BLaER1 (cell line): ENCODE measurements at regions not wholly inside any gene's neighbourhood (a gene's known extent, or its start where the extent isn't known, plus 50 kb on each side); places are given as distances from the start of the nearest gene placed in this dataset.
"Not testable (repeated sequence)": the region's sequence is repeated elsewhere in the genome, so short reads cannot be mapped to it uniquely, and the experiment has no call there.

Experiments used
- H3K27ac ChIP-seq: shearing (Covaris generic); formaldehyde crosslinking; 2 replicates; pipeline ENCODE4 v1.8.1; 2022
- H3K27me3 ChIP-seq: shearing (Covaris generic); formaldehyde crosslinking; 2 replicates; pipeline ENCODE4 v1.8.1; 2022
- H3K36me3 ChIP-seq: shearing (Covaris generic); formaldehyde crosslinking; 2 replicates; pipeline ENCODE4 v1.8.1; 2022
- H3K4me1 ChIP-seq: shearing (Covaris generic); formaldehyde crosslinking; 2 replicates; pipeline ENCODE4 v1.8.1; 2022
- H3K4me2 ChIP-seq: shearing (Covaris generic); formaldehyde crosslinking; 2 replicates; pipeline ENCODE4 v1.8.1; 2022
- H3K4me3 ChIP-seq: shearing (Covaris generic); formaldehyde crosslinking; 2 replicates; pipeline ENCODE4 v1.8.1; 2022
- H3K9ac ChIP-seq: shearing (Covaris generic); formaldehyde crosslinking; 2 replicates; pipeline ENCODE4 v1.8.1; 2022
- H3K9me3 ChIP-seq: shearing (Covaris generic); formaldehyde crosslinking; 2 replicates; pipeline ENCODE4 v1.8.1; 2022
- H4K20me1 ChIP-seq: shearing (Covaris generic); formaldehyde crosslinking; 2 replicates; pipeline ENCODE4 v1.8.1; 2022
- Cebpa-rat ChIP-seq: shearing (Covaris generic); IDR thresholded peaks from 2 replicates; pipeline ENCODE4 v1.8.1; 2022

- no peaks in the 10 kb centered on the region for H3K27me3 ChIP-seq
- H4K20me1 ChIP-seq = no peaks in the 10 kb centered on the region
- H3K9me3 ChIP-seq = no peaks in the 10 kb centered on the region
- no peak overlapping the region for H3K27ac ChIP-seq
- H3K4me3 ChIP-seq = no peak overlapping the region
- H3K9ac ChIP-seq = no peak overlapping the region
- no peaks in the 10 kb centered on the region for H3K36me3 ChIP-seq
- peaks cover 59% of the 10 kb centered on the region for H3K4me1 ChIP-seq
- no peak for TF ChIP-seq Cebpa-rat
- peak overlapping the region; percentile 51 for H3K4me2 ChIP-seq
These were observed 449.9 kb downstream of the PTPRU start for GRCh38 chr1:29686012-29686930.

GRCh38 chr1:29685387-29685786 is 449.1 kb downstream of the PTPRU start:
- H4K20me1 ChIP-seq = no peaks in the 10 kb centered on the region
- no peaks in the 10 kb centered on the region for H3K27me3 ChIP-seq
- H3K4me1 ChIP-seq = peaks cover 58% of the 10 kb centered on the region
- H3K27ac ChIP-seq = no peak overlapping the region
- H3K9me3 ChIP-seq = no peaks in the 10 kb centered on the region
- no peaks in the 10 kb centered on the region for H3K36me3 ChIP-seq
- no peak for TF ChIP-seq Cebpa-rat
- no peak overlapping the region for H3K9ac ChIP-seq
- no peak overlapping the region for H3K4me2 ChIP-seq
- no peak overlapping the region for H3K4me3 ChIP-seq

- H3K9ac ChIP-seq = no peak overlapping the region
- peaks cover 45% of the 10 kb centered on the region for H3K4me1 ChIP-seq
- TF ChIP-seq Cebpa-rat = no peak
- no peaks in the 10 kb centered on the region for H3K9me3 ChIP-seq
- no peaks in the 10 kb centered on the region for H3K36me3 ChIP-seq
- no peaks in the 10 kb centered on the region for H3K27me3 ChIP-seq
- H3K27ac ChIP-seq = no peak overlapping the region
- no peak overlapping the region for H3K4me2 ChIP-seq
- no peaks in the 10 kb centered on the region for H4K20me1 ChIP-seq
- no peak overlapping the region for H3K4me3 ChIP-seq
These were observed 447.8 kb downstream of the PTPRU start for GRCh38 chr1:29684141-29684540.

DNA sequence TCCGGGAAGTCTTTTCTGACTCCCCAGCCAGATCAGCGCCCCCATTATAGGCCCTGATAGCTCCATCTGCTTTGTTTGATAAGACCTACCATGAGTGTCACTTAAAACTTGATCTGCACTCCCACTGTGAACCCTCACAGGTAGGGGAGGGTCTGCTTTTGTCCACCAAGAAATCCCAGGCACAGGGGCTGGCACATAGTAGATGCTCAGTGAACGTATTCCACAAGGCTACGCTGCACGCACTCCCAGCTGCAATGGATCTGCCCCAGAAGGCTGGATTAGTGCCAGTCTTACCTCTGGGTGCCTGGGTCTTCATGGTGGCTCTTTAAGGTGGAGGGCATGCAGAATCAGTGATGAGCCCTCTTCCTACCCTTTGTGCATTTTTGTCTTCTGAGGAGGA is 447.1 kb downstream of the PTPRU start:
- Histone ChIP-seq H3K4me1 (peaks cover 39% of the 10 kb centered on the region), H3K4me2 (no peak overlapping the region), H3K27ac (no peak overlapping the region), H3K9me3 (no peaks in the 10 kb centered on the region), H4K20me1 (no peaks in the 10 kb centered on the region), H3K27me3 (no peaks in the 10 kb centered on the region), H3K9ac (no peak overlapping the region), H3K36me3 (no peaks in the 10 kb centered on the region), H3K4me3 (no peak overlapping the region)
- TF ChIP-seq Cebpa-rat = no peak

GRCh38 chr1:29682919-29683295 is 446.6 kb downstream of the PTPRU start:
- Histone ChIP-seq H3K4me1 (peaks cover 33% of the 10 kb centered on the region), H3K4me3 (no peak overlapping the region), H3K27me3 (no peaks in the 10 kb centered on the region), H3K9me3 (no peaks in the 10 kb centered on the region), H3K36me3 (no peaks in the 10 kb centered on the region), H4K20me1 (no peaks in the 10 kb centered on the region), H3K9ac (no peak overlapping the region), H3K27ac (no peak overlapping the region), H3K4me2 (no peak overlapping the region)
- TF ChIP-seq Cebpa-rat = no peak

DNA sequence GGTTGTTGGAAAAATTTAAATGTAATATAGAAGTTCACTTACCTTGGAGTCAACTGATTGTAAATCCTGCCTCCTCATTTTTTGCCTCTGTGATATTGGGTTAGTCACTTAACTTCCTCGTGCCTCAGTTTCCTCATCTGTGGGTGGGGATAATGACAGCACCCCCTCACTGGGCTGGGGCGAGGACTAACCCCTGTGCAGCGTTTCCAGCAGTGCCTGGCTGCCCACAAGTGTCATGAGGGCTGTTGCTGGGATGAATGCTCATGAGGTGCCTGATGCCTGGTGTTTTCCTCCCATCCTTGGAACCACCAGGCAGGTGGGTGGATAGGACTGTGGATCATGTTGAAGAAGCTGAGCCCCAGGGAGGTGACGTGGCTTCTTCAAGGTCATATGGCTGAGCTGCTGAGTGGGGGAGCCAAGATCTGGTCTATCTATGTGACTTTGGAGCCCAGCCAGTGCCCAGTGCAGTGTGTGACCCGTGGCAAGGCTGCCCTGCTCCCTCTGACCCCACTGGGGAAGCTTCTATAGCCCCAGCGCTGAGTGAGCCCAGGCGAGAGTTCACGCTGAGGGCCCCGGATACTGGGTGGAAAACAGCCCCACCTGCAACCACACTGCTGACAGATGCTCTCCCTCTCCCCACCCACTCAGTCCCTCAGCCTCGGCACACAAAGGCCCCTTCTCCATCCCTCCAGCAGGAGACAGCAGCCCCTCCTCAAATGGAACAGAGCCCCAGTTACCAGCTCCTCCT is 446.0 kb downstream of the PTPRU start:
- Histone ChIP-seq H3K36me3 (no peaks in the 10 kb centered on the region), H4K20me1 (no peaks in the 10 kb centered on the region), H3K9me3 (no peaks in the 10 kb centered on the region), H3K27ac (no peak overlapping the region), H3K4me2 (no peak overlapping the region), H3K4me3 (no peak overlapping the region), H3K27me3 (no peaks in the 10 kb centered on the region), H3K9ac (no peak overlapping the region), H3K4me1 (peaks cover 33% of the 10 kb centered on the region)
- TF ChIP-seq Cebpa-rat = no peak

DNA sequence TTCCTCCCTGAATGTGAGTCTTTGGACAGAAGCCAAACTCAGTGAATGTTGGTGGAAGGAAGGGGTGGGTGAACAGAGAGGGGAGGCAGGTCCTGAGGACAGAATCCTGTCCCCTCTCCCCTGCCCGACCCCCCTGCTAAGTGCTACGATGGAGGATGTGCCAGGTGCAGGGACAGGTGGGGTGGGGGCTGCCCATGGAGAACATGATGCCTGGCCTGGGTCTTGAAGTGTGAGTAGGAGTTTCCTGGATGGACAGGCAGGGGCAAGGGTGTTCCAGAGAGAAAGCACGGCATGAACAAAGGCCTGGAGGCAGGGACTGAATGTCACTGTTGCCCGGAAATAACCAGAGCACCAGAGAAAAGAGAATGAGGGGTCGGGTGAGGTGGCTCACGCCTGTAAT is 445.1 kb downstream of the PTPRU start:
- H3K9me3 ChIP-seq, H3K4me2 ChIP-seq, H3K27ac ChIP-seq, H3K9ac ChIP-seq, H3K4me3 ChIP-seq, H4K20me1 ChIP-seq, H3K36me3 ChIP-seq, H3K27me3 ChIP-seq: not testable (repeated sequence)
- peaks cover 39% of the 10 kb centered on the region for H3K4me1 ChIP-seq

- Histone ChIP-seq H3K36me3 (no peaks in the 10 kb centered on the region), H4K20me1 (no peaks in the 10 kb centered on the region), H3K9me3 (no peaks in the 10 kb centered on the region), H3K27ac (no peak overlapping the region), H3K4me1 (peaks cover 47% of the 10 kb centered on the region), H3K4me2 (no peak overlapping the region), H3K4me3 (no peak overlapping the region), H3K27me3 (no peaks in the 10 kb centered on the region), H3K9ac (no peak overlapping the region)
- TF ChIP-seq Cebpa-rat = no peak
These were observed 443.7 kb downstream of the PTPRU start for GRCh38 chr1:29679828-29680558.

DNA sequence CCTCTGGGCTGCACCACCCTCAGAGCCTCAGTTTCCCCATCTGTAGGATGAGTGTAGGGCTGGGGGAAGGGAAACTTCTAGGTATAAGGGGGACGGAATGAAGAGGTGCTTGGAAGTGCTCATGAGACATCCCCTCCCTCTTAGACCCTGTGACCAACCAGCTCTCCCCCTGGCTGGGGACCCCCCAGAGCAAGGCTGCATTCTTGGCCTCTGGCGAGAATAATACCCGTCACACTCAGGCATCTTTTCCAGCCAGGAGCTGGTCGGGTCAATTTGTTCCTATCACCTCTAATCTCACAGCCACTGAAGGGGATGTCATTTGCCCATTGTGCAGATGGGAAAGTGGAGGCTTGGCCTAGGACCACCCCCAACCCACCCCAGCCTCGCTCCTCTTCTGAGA is 443.0 kb downstream of the PTPRU start:
- no peak for TF ChIP-seq Cebpa-rat
- no peaks in the 10 kb centered on the region for H4K20me1 ChIP-seq
- H3K36me3 ChIP-seq = no peaks in the 10 kb centered on the region
- no peak overlapping the region for H3K27ac ChIP-seq
- H3K4me3 ChIP-seq = no peak overlapping the region
- H3K9ac ChIP-seq = no peak overlapping the region
- peaks cover 51% of the 10 kb centered on the region for H3K4me1 ChIP-seq
- H3K4me2 ChIP-seq = no peak overlapping the region
- no peaks in the 10 kb centered on the region for H3K9me3 ChIP-seq
- H3K27me3 ChIP-seq = no peaks in the 10 kb centered on the region
